ENCODE measurements at regions not wholly inside any gene's neighbourhood (a gene's known extent, or its start where the extent isn't known, plus 50 kb on each side); places are given as distances from the start of the nearest gene placed in this dataset.

DNA sequence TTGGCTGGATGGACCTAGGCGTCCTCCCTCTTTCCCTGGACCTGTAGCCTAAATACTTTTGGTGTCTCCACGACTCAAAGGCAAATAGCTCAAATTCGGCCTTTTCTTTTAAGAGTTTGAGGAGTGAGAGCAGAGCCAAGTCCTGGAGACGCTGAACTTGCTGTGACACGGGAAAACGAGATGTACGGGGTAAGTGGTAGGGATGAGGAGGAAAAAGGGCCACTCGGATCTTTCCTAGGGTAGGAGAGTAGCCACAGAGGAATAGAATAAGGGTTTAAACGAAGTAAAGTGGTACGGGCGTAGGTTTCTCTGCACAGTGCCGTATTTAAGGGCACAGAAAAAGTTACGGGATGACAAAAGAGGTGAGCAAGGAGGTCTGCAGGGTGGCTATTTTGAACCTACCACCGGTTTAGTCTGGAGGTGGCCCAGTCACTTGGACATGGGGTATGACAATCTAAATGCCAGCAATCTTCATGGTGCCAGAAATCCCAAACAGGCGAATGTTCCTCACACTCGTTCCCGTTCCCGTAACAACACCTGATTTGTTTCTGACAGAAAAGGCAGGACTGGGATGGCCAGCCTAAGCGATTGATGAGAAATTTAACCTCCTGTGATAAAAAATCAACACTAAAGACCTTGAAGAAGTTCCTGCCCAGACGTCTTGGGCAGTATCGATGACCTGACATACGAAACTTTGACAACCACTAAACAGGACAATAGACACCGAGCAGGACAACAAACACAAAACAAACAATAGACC lies 149.3 kb downstream of the TRIM27 start:
- Histone ChIP-seq H3K27me3 (peaks cover 94 to 100% of the 10 kb centered on the region in 2 donors), H3K4me3 (no peak overlapping the region), H3K36me3 (no peaks in the 10 kb centered on the region), H3K9me3 (no peaks in the 10 kb centered on the region), H3K4me1 (no peaks in the 10 kb centered on the region), H3K27ac (no peak overlapping the region)
- ATAC-seq, result no peak
- DNase-seq, result no peak
- TF ChIP-seq, protein P1, sequence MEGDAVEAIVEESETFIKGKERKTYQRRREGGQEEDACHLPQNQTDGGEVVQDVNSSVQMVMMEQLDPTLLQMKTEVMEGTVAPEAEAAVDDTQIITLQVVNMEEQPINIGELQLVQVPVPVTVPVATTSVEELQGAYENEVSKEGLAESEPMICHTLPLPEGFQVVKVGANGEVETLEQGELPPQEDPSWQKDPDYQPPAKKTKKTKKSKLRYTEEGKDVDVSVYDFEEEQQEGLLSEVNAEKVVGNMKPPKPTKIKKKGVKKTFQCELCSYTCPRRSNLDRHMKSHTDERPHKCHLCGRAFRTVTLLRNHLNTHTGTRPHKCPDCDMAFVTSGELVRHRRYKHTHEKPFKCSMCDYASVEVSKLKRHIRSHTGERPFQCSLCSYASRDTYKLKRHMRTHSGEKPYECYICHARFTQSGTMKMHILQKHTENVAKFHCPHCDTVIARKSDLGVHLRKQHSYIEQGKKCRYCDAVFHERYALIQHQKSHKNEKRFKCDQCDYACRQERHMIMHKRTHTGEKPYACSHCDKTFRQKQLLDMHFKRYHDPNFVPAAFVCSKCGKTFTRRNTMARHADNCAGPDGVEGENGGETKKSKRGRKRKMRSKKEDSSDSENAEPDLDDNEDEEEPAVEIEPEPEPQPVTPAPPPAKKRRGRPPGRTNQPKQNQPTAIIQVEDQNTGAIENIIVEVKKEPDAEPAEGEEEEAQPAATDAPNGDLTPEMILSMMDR (IDR thresholded peaks at IDR 0.05), result no peak
- intact Hi-C loops (cut with DNase I), result no loop called here

DNA sequence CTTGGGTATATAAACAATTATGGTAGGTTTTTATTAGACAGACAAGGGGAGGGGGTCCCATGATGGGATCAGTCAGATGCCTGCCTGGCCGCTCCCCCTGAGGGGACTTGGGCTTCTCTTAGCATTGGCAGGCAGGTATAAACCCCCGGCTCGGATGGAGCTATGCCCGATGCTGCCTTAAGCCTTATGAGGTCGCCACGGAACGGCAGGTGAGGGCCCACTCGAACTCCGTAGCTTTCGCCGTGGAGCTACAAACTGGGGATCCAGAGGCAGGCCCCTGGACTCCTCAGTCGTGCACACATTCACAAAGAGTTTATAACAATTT lies 148.8 kb downstream of the TRIM27 start:
- Histone ChIP-seq H3K36me3 (no peaks in the 10 kb centered on the region), H3K27ac (no peak overlapping the region), H3K4me1 (no peaks in the 10 kb centered on the region), H3K9me3 (no peaks in the 10 kb centered on the region), H3K4me3 (no peak overlapping the region), H3K27me3 (peaks cover 93 to 100% of the 10 kb centered on the region in 2 donors)
- DNase-seq (no peak), ATAC-seq (no peak)
- TF ChIP-seq, protein P1 (IDR thresholded peaks at IDR 0.05), result no peak
- intact Hi-C loops (cut with DNase I), result no loop called here

DNA sequence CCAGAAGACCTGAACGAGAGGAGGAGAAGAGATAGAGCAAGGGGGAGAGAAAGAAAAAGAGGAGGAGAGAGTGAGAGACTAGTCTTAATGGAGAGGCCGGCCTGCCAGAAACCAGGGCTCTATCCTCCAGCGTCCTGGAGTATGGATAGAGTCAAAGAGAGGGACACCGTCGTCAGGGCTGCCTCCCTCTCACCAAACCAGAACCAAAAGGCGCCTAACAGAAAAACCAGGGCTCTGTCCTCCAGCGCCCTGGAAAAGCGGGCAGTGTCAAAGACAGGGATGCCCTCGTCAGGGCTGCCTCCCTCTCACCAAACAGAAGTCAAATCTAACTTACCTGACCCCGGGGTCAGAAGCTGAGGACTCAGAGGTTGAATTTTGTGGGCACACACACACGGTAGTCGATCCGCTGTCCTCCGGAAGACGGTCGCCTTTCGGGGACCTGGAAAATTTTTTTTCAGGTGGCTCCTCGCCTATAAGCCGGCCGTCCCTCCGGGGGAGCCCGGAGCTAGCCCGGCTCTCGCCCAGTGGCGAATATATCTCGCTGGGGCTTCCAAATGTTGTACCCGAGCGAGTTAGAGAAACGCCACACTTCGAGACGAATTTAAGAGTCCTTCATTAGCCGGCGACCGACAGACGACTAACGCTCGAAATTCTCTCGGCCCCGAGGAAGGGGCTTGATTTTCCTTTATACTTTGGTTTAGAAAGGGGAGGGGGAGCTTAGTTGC lies 148.2 kb downstream of the TRIM27 start:
- Histone ChIP-seq H3K4me3 (no peak overlapping the region), H3K4me1 (no peaks in the 10 kb centered on the region), H3K27ac (no peak overlapping the region), H3K9me3 (no peaks in the 10 kb centered on the region), H3K36me3 (no peaks in the 10 kb centered on the region), H3K27me3 (peaks cover 93 to 100% of the 10 kb centered on the region in 2 donors)
- TF ChIP-seq, protein P1 (IDR thresholded peaks at IDR 0.05), result no peak
- intact Hi-C loops (cut with DNase I), result no loop called here
- no peak for DNase-seq
- no peak for ATAC-seq

DNA sequence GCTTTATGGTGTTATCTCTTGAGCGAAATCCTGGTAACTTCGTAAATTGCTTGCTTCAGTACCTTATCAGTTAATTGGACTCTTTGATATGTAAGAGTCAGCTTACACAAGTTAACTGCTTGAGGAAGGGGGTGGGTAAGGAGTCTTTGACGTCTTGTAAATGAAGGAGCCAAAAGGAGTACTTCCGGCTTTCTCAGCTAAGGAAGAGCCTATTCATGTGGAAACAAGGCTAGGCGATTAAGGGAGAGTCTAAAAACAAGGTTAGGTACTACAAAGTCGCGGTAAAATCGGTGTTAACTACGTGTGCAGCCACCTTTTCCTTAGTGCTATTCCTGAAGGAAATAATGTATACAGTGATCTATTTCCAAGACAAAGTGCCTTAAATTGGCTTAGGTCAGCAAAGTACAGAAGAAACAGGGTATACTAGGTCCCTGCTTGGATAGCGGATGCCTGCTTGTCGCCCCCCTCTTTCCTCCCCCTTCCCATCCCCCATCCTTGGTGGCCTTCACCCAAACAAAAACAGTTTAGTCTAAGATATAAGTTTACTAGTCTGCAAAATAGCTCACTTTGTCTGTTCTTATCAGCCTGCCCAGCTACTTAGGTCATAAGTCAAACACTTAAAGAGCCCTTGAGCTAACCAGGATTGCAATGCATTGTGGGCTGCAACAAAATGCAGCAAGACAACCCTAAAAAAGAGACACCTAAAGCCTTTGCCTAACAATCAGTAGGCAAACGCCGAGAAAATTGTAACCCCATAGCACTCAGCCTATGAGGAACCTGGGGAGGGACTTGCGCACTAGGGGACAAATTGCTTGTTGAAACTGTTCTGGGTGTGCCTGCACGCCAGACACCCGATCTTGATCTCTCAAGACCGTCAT lies 147.3 kb downstream of the TRIM27 start:
- Histone ChIP-seq H3K36me3 (no peaks in the 10 kb centered on the region), H3K27me3 (peaks cover 94 to 100% of the 10 kb centered on the region in 2 donors), H3K27ac (no peak overlapping the region), H3K4me3 (no peak overlapping the region), H3K9me3 (no peaks in the 10 kb centered on the region), H3K4me1 (no peaks in the 10 kb centered on the region)
- DNase-seq, result no peak
- no peak for ATAC-seq
- TF ChIP-seq, protein P1 (IDR thresholded peaks at IDR 0.05), result no peak
- intact Hi-C loops (cut with DNase I), result no loop called here

DNA sequence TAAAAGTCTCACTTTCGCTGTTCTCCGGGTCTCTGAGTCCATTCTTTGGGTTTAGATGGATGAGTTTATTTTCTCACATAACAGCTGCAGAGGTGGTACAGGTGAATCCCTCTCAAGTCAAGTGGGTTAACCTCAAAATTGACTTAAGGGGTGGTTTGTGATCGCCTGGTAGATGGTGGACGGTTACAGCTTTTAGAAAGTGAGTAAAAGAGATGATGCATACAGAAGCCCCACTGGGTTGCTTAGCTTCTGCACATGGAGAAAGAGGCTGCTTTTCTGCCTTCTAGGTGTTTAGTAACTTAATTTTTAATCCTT lies 146.7 kb downstream of the TRIM27 start:
- ATAC-seq, result no peak
- intact Hi-C loops (cut with DNase I), result no loop called here
- peaks cover 96 to 100% of the 10 kb centered on the region in 2 donors for H3K27me3 ChIP-seq
- no peaks in the 10 kb centered on the region for H3K9me3 ChIP-seq
- no peak overlapping the region for H3K27ac ChIP-seq
- no peak overlapping the region for H3K4me3 ChIP-seq
- TF ChIP-seq, protein P1 (IDR thresholded peaks at IDR 0.05), result no peak
- no peaks in the 10 kb centered on the region for H3K4me1 ChIP-seq
- H3K36me3 ChIP-seq, result no peaks in the 10 kb centered on the region
- DNase-seq, result no peak
